AG10803 (cell line): ENCODE measurements at regions not wholly inside any gene's neighbourhood (a gene's known extent, or its start where the extent isn't known, plus 50 kb on each side); places are given as distances from the start of the nearest gene placed in this dataset.

ENCODE experiments used
- DNase-seq: peaks from one replicate; pipeline ENCODE4 v3.0.0; 2010; ENCODE audit warnings: low read depth
- H3K4me3 ChIP-seq: 2 replicates; pipeline ENCODE4 v1.5.1; 2011; ENCODE audit warnings: mild to moderate bottlenecking, low read length, control low read depth
- CTCF ChIP-seq: conservative IDR thresholded peaks from 2 replicates; pipeline ENCODE4 v1.5.1; 2011; ENCODE audit warnings: mild to moderate bottlenecking, low read length, control low read depth, inconsistent platforms

- no peak for DNase-seq
- no peak overlapping the region for H3K4me3 ChIP-seq
- no peak for TF ChIP-seq CTCF
Observed at GRCh38 chr3:22996920-22997571, 206.1 kb upstream of the UBE2E2 start.

- no peak for DNase-seq
- TF ChIP-seq CTCF, result no peak
- H3K4me3 ChIP-seq, result no peak overlapping the region
Observed at GRCh38 chr3:23000371-23000770, 202.8 kb upstream of the UBE2E2 start.

GRCh38 chr3:23002151-23002550 is 201.0 kb upstream of the UBE2E2 start:
- DNase-seq, result no peak
- no peak for TF ChIP-seq CTCF
- H3K4me3 ChIP-seq, result no peak overlapping the region

- DNase-seq, result no peak
- no peak for TF ChIP-seq CTCF
- no peak overlapping the region for H3K4me3 ChIP-seq
Observed at GRCh38 chr3:23002836-23003732, 200.0 kb upstream of the UBE2E2 start.

GRCh38 chr3:23003733-23004046 is 199.4 kb upstream of the UBE2E2 start:
- TF ChIP-seq CTCF, result no peak

GRCh38 chr3:23004971-23005370 is 198.2 kb upstream of the UBE2E2 start:
- no peak overlapping the region for H3K4me3 ChIP-seq
- TF ChIP-seq CTCF, result no peak
- DNase-seq, result peak; percentile 67

More at GRCh38 chr3:23003733-23004046, 199.4 kb upstream of the UBE2E2 start:
- H3K4me3 ChIP-seq, result no peak overlapping the region
- DNase-seq, result no peak

- H3K4me3 ChIP-seq, result no peak overlapping the region
- DNase-seq, result peak; percentile 77
- no peak for TF ChIP-seq CTCF
Observed at GRCh38 chr3:23017801-23018200, 185.3 kb upstream of the UBE2E2 start.
